ENCODE measurements at regions not wholly inside any gene's neighbourhood (a gene's known extent, or its start where the extent isn't known, plus 50 kb on each side); places are given as distances from the start of the nearest gene placed in this dataset.
"Not testable (repeated sequence)": the region's sequence is repeated elsewhere in the genome, so short reads cannot be mapped to it uniquely, and the experiment has no call there.

DNA sequence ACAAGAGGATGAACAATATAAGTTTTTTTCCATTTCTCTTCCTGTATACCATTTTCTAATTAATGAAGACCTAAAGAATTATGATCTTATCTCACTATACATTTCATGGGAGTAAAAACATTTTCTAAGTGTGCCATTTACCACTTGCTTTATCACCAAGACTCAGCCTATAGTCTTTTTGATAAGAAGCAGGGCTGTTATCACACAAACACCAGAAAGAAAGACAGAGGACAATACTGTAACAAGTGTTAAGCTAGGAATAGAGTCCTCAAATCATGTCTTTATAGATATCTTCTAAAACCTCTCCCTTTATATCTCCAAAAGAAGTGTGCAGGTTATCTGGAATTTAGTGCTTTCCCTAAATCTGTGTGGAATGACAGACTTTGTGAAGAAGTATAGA, 119.7 kb downstream of the FAM174A start:
- no peaks in the 10 kb centered on the region for H3K27me3 ChIP-seq (ENCODE audit: control insufficient read depth in 2 of 2, insufficient read depth in 2 of 2, low read length in 2 of 2)
- H3K27ac ChIP-seq (ENCODE audit: insufficient read depth, low read depth, low read length): no peak overlapping the region
- TF ChIP-seq MYC (IDR thresholded peaks at IDR 0.05; ENCODE audit: low read depth, low read length): no peak
- no peak for TF ChIP-seq GATA2 (IDR thresholded peaks at IDR 0.05; ENCODE audit: insufficient read depth, insufficient read length, low read depth, low read length)
- TF ChIP-seq POLR2AphosphoS5 (IDR thresholded peaks at IDR 0.05; ENCODE audit: insufficient read depth, low read depth, low read length): no peak
- no peak for TF ChIP-seq JUN (IDR thresholded peaks at IDR 0.05; ENCODE audit: borderline replicate concordance, insufficient read depth, insufficient read length, low read depth)
- no peak for TF ChIP-seq FOS (IDR thresholded peaks at IDR 0.05; ENCODE audit: borderline replicate concordance, insufficient read depth, low read length)
- TF ChIP-seq, protein P1, sequence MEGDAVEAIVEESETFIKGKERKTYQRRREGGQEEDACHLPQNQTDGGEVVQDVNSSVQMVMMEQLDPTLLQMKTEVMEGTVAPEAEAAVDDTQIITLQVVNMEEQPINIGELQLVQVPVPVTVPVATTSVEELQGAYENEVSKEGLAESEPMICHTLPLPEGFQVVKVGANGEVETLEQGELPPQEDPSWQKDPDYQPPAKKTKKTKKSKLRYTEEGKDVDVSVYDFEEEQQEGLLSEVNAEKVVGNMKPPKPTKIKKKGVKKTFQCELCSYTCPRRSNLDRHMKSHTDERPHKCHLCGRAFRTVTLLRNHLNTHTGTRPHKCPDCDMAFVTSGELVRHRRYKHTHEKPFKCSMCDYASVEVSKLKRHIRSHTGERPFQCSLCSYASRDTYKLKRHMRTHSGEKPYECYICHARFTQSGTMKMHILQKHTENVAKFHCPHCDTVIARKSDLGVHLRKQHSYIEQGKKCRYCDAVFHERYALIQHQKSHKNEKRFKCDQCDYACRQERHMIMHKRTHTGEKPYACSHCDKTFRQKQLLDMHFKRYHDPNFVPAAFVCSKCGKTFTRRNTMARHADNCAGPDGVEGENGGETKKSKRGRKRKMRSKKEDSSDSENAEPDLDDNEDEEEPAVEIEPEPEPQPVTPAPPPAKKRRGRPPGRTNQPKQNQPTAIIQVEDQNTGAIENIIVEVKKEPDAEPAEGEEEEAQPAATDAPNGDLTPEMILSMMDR (IDR thresholded peaks at IDR 0.05; ENCODE audit: extremely low read depth in 1 of 2, insufficient read depth in 1 of 2, low read depth in 1 of 2, low read length in 2 of 2): no peak
- TF ChIP-seq, protein P2, sequence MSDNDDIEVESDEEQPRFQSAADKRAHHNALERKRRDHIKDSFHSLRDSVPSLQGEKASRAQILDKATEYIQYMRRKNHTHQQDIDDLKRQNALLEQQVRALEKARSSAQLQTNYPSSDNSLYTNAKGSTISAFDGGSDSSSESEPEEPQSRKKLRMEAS (IDR thresholded peaks at IDR 0.05; ENCODE audit: insufficient read depth, insufficient read length): no peak
- no peak for TF ChIP-seq POLR2A (IDR thresholded peaks at IDR 0.05; ENCODE audit: low read depth, low read length)
- no peak for TF ChIP-seq EZH2 (IDR thresholded peaks at IDR 0.05; ENCODE audit: borderline replicate concordance, low read depth, low read length, severe bottlenecking)
- BruUV-seq (replicated peaks): no TSS peak
- no peaks in the 10 kb centered on the region for H4K20me1 ChIP-seq (replicated peaks; ENCODE audit: control insufficient read depth, extremely low read depth, insufficient read depth, low read length)
- H3K9me3 ChIP-seq (replicated peaks; ENCODE audit: control insufficient read depth, insufficient read depth, low read length): no peaks in the 10 kb centered on the region
- H3K4me2 ChIP-seq (ENCODE audit: insufficient read depth, low read length): no peak overlapping the region
- dilution Hi-C loops (cut with MboI; ENCODE audit: extremely low pct_ligation_motif_present, low sequenced_read_pairs): no loop called here
- no peaks in the 10 kb centered on the region for H3K79me2 ChIP-seq (ENCODE audit: control insufficient read depth, insufficient read depth, low read length)
- ChIA-PET CTCF (no interaction called here), POLR2A (no interaction called here)
- no peak overlapping the region for H2AFZ ChIP-seq (ENCODE audit: low read depth, low read length)
- intact Hi-C loops (cut with micrococcal nuclease): no loop called here
- DNase-seq (ENCODE audit: low read depth, low spot score) (no peak), FAIRE-seq (no peak)
- H3K4me3 ChIP-seq (replicated peaks in 1 of 3; ENCODE audit: insufficient read depth in 1 of 3, low read depth in 1 of 3, low read length in 3 of 3): no peak overlapping the region
- H3K9ac ChIP-seq (replicated peaks; ENCODE audit: extremely low read depth, insufficient read depth, low read length): no peak overlapping the region
- H3K9me1 ChIP-seq (replicated peaks; ENCODE audit: control insufficient read depth, extremely low read depth, insufficient read depth, low read length): no peaks in the 10 kb centered on the region
- no peaks in the 10 kb centered on the region for H3K4me1 ChIP-seq (ENCODE audit: control insufficient read depth, extremely low read depth, insufficient read depth, low read length)
- H3K36me3 ChIP-seq (ENCODE audit: control insufficient read depth in 2 of 2, extremely low read depth in 1 of 2, insufficient read depth in 2 of 2, low read length in 2 of 2): no peaks in the 10 kb centered on the region

DNA sequence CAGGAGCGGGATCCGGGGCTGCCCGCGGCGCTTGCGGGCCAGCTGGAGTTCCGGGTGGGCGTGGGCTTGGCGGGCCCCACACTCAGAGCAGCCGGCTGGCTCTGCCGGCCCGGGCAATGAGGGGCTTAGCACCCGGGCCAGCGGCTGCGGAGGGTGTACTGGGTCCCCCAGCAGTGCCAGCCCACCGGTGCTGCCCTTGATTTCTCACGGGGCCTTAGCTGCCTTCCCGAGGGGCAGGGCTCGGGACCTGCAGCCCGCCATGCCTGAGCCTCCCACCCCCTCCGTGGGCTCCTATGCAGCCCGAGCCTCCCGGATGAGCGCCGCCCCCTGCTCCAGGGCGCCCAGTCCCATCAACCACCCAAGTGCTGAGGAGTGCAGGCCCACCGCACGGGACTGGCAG, 121.6 kb downstream of the FAM174A start:
- POLR2A ChIA-PET; dilution Hi-C loops (cut with MboI; ENCODE audit: extremely low pct_ligation_motif_present, low sequenced_read_pairs); H3K79me2 ChIP-seq (ENCODE audit: control insufficient read depth, insufficient read depth, low read length); DNase-seq (ENCODE audit: low read depth, low spot score); H3K9me3 ChIP-seq (replicated peaks; ENCODE audit: control insufficient read depth, insufficient read depth, low read length); H3K4me1 ChIP-seq (ENCODE audit: control insufficient read depth, extremely low read depth, insufficient read depth, low read length); H3K27me3 ChIP-seq (ENCODE audit: control insufficient read depth in 2 of 2, insufficient read depth in 2 of 2, low read length in 2 of 2); H3K9me1 ChIP-seq (replicated peaks; ENCODE audit: control insufficient read depth, extremely low read depth, insufficient read depth, low read length); H2AFZ ChIP-seq (ENCODE audit: low read depth, low read length); H3K36me3 ChIP-seq (ENCODE audit: control insufficient read depth in 2 of 2, extremely low read depth in 1 of 2, insufficient read depth in 2 of 2, low read length in 2 of 2); CTCF ChIA-PET; H3K9ac ChIP-seq (replicated peaks; ENCODE audit: extremely low read depth, insufficient read depth, low read length); H3K27ac ChIP-seq (ENCODE audit: insufficient read depth, low read depth, low read length); BruUV-seq (replicated peaks); H3K4me3 ChIP-seq (replicated peaks in 1 of 3; ENCODE audit: insufficient read depth in 1 of 3, low read depth in 1 of 3, low read length in 3 of 3); FAIRE-seq; H4K20me1 ChIP-seq (replicated peaks; ENCODE audit: control insufficient read depth, extremely low read depth, insufficient read depth, low read length); intact Hi-C loops (cut with micrococcal nuclease); H3K4me2 ChIP-seq (ENCODE audit: insufficient read depth, low read length): not testable (repeated sequence)

Measured in endothelial cell of umbilical vein (primary cell).